Caco-2 (cell line): ENCODE measurements at regions not wholly inside any gene's neighbourhood (a gene's known extent, or its start where the extent isn't known, plus 50 kb on each side); places are given as distances from the start of the nearest gene placed in this dataset.

Experiments used
- BruUV-seq: library from RNA; stranded (reverse); fragments of 400-500 nt; replicated peaks from 2 replicates; lab custom pipeline; 2021; lab: Mats Ljungman, UMichigan
- CTCF ChIA-PET: fragments of 300-600 bp; sonication (Branson Sonifier 250); formaldehyde crosslinking; loops from one replicate; lab custom pipeline; 2022; ENCODE audit warnings: antibody characterized with exemption; lab: Charles Lee
- POLR2A ChIA-PET: fragments of 300-600 bp; sonication (Branson Sonifier 250); formaldehyde crosslinking; loops from one replicate; lab custom pipeline; 2022; ENCODE audit warnings: antibody characterized with exemption; lab: Charles Lee
- DNase-seq, 2 experiments: peaks; one replicate each; pipeline versions ENCODE4 v3.0.0 to v3.0.0-alpha.2; 2020 to 2022
- H3K27me3 ChIP-seq: replicated peaks from 2 replicates; pipeline ENCODE4 v1.6.0; 2011; ENCODE audit warnings: low read length; ENCODE audit not compliant: control insufficient read depth, insufficient read depth
- H3K36me3 ChIP-seq: 2 replicates; pipeline ENCODE4 v1.5.1; 2011; ENCODE audit warnings: low read length; ENCODE audit not compliant: control insufficient read depth, insufficient read depth
- H3K4me1 ChIP-seq: fragments of 250-450 bp; sonication (Bioruptor Pico); 2 replicates; pipeline ENCODE4 v1.5.1; 2020; ENCODE audit warnings: mild to moderate bottlenecking
- H3K4me3 ChIP-seq: 2 replicates; pipeline ENCODE4 v1.5.1; 2011; ENCODE audit warnings: low read depth, mild to moderate bottlenecking, control low read depth, low read length
- H3K9me3 ChIP-seq: fragments of 250-450 bp; sonication (Bioruptor Pico); 2 replicates; pipeline ENCODE4 v1.5.1; 2020; ENCODE audit warnings: mild to moderate bottlenecking, moderate library complexity
- H3K27ac Mint-ChIP-seq: one replicate; pipeline ENCODE4 v1.8.0; 2022; ENCODE audit warnings: mixed read lengths; ENCODE audit not compliant: unreplicated experiment
- H3K27me3 Mint-ChIP-seq: one replicate; pipeline ENCODE4 v1.8.0; 2022; ENCODE audit warnings: mixed read lengths; ENCODE audit not compliant: insufficient read depth, unreplicated experiment
- H3K36me3 Mint-ChIP-seq: one replicate; pipeline ENCODE4 v1.8.0; 2022; ENCODE audit warnings: mild to moderate bottlenecking, mixed read lengths; ENCODE audit not compliant: insufficient read depth, unreplicated experiment
- H3K4me1 Mint-ChIP-seq: one replicate; pipeline ENCODE4 v1.8.0; 2022; ENCODE audit warnings: low read depth, mixed read lengths; ENCODE audit not compliant: unreplicated experiment
- H3K4me3 Mint-ChIP-seq: one replicate; pipeline ENCODE4 v1.8.0; 2022; ENCODE audit warnings: mild to moderate bottlenecking, moderate library complexity, mixed read lengths; ENCODE audit not compliant: unreplicated experiment
- H3K9me3 Mint-ChIP-seq: one replicate; pipeline ENCODE4 v1.8.0; 2022; ENCODE audit warnings: mixed read lengths; ENCODE audit not compliant: unreplicated experiment
- CTCF ChIP-seq, 2 experiments: fragments of 200-600 bp in 1 of 2; IDR thresholded peaks; 1 replicate in 1 of 2; 2 replicates in 1 of 2; pipeline versions ENCODE4 v1.5.1 to v1.8.0; 2011 to 2022; ENCODE audit warnings: antibody characterized with exemption in 1 of 2, control low read depth in 1 of 2, inconsistent platforms in 1 of 2, low read depth in 1 of 2, low read length in 1 of 2, mild to moderate bottlenecking in 1 of 2, moderate library complexity in 1 of 2; ENCODE audit not compliant: insufficient read depth in 1 of 2, severe bottlenecking in 1 of 2, unreplicated experiment in 1 of 2
- intact Hi-C: fragments of 100-400 bp; cut with micrococcal nuclease; formaldehyde crosslinking; loops from one replicate; pipeline ENCODE4 v1.10.0; 2022; ENCODE audit not compliant: unreplicated experiment

GRCh38 chr4:162610116-162610515 is 446.3 kb upstream of the FSTL5 start:
- POLR2A ChIA-PET = no interaction called here
- Mint-ChIP-seq H3K36me3 (no peaks in the 10 kb centered on the region), H3K27me3 (no peaks in the 10 kb centered on the region), H3K4me1 (no peaks in the 10 kb centered on the region), H3K27ac (no peak overlapping the region), H3K4me3 (no peak overlapping the region), H3K9me3 (no peaks in the 10 kb centered on the region)
- DNase-seq = no peak
- no peak for TF ChIP-seq CTCF (IDR thresholded peaks at IDR 0.05; ENCODE audit: insufficient read depth in 1 of 2, low read depth in 1 of 2, low read length in 1 of 2, severe bottlenecking in 1 of 2, unreplicated experiment in 1 of 2)
- H3K4me1 ChIP-seq = no peaks in the 10 kb centered on the region
- H3K4me3 ChIP-seq = no peak overlapping the region
- intact Hi-C loops = no loop called here
- no peaks in the 10 kb centered on the region for H3K9me3 ChIP-seq
- no peaks in the 10 kb centered on the region for H3K36me3 ChIP-seq
- CTCF ChIA-PET = no interaction called here
- BruUV-seq = no TSS peak
- no peaks in the 10 kb centered on the region for H3K27me3 ChIP-seq

GRCh38 chr4:162586266-162586665 is 422.5 kb upstream of the FSTL5 start:
- no peak for DNase-seq
- Mint-ChIP-seq H3K27ac (no peak overlapping the region), H3K36me3 (no peaks in the 10 kb centered on the region), H3K9me3 (no peaks in the 10 kb centered on the region), H3K4me1 (no peaks in the 10 kb centered on the region), H3K27me3 (no peaks in the 10 kb centered on the region), H3K4me3 (no peak overlapping the region)
- CTCF ChIA-PET = no interaction called here
- no peak for TF ChIP-seq CTCF (IDR thresholded peaks at IDR 0.05; ENCODE audit: insufficient read depth in 1 of 2, low read depth in 1 of 2, low read length in 1 of 2, severe bottlenecking in 1 of 2, unreplicated experiment in 1 of 2)
- Histone ChIP-seq H3K4me3 (no peak overlapping the region), H3K9me3 (no peaks in the 10 kb centered on the region), H3K4me1 (no peaks in the 10 kb centered on the region), H3K27me3 (no peaks in the 10 kb centered on the region), H3K36me3 (no peaks in the 10 kb centered on the region)
- no TSS peak for BruUV-seq
- POLR2A ChIA-PET = no interaction called here
- intact Hi-C loops = no loop called here

- H3K4me3 ChIP-seq = no peak overlapping the region
- H3K36me3 Mint-ChIP-seq = no peaks in the 10 kb centered on the region
- TF ChIP-seq CTCF (IDR thresholded peaks at IDR 0.05; ENCODE audit: insufficient read depth in 1 of 2, low read depth in 1 of 2, low read length in 1 of 2, severe bottlenecking in 1 of 2, unreplicated experiment in 1 of 2) = no peak
- ChIA-PET POLR2A (no interaction called here), CTCF (no interaction called here)
- no peaks in the 10 kb centered on the region for H3K4me1 Mint-ChIP-seq
- intact Hi-C loops = no loop called here
- H3K9me3 ChIP-seq = no peaks in the 10 kb centered on the region
- no peaks in the 10 kb centered on the region for H3K9me3 Mint-ChIP-seq
- BruUV-seq = no TSS peak
- H3K27me3 Mint-ChIP-seq = no peaks in the 10 kb centered on the region
- no peak overlapping the region for H3K27ac Mint-ChIP-seq
- H3K27me3 ChIP-seq = no peaks in the 10 kb centered on the region
- no peaks in the 10 kb centered on the region for H3K4me1 ChIP-seq
- DNase-seq = no peak
- no peaks in the 10 kb centered on the region for H3K36me3 ChIP-seq
- no peak overlapping the region for H3K4me3 Mint-ChIP-seq
Observed at GRCh38 chr4:162582180-162582579, 418.4 kb upstream of the FSTL5 start.
